Left forelimb (tissue), 1 donor: ENCODE measurements at regions not wholly inside any gene's neighbourhood (a gene's known extent, or its start where the extent isn't known, plus 50 kb on each side); places are given as distances from the start of the nearest gene placed in this dataset.
"Not testable (repeated sequence)": the region's sequence is repeated elsewhere in the genome, so short reads cannot be mapped to it uniquely, and the experiment has no call there.

Experiments used
- DNase-seq: peaks from one replicate; pipeline ENCODE4 v3.0.0-alpha.2; 2018; ENCODE audit warnings: low spot score

- DNase-seq: not testable (repeated sequence)
Observed at GRCh38 chr17:36695710-36696109, 94.3 kb downstream of the MRM1 start.

GRCh38 chr17:36696805-36697204 lies 95.4 kb downstream of the MRM1 start:
- DNase-seq: no peak

DNA sequence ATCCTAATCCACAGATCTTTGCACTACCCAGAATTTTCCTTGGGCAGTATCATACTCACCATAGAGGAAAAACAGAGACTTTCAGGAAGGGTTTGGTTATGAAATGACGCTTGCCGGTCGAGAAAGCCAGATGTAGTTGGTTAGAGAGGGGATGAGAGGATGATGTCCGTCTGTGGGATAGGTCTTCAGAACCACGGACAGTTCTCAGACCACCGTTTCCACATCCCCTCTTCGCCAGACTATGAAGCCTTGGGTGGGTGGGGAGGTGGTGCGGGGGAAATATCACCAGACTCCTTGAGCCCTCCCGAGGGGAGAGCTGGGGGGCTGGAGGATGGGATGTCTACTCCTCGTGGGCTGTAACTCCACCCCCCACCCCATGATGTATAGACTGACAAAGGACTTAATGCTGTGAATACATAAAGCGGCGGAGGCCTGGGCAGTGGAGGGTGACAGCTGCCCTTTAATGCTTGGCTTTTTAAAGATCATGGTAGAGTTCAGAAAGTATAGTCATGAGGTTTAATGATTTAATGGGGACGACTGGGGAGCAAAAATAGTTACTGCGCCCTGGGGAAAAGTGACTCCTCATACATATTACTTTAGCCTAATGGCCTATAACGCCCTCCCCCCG lies 96.6 kb downstream of the MRM1 start:
- no peak for DNase-seq

DNA sequence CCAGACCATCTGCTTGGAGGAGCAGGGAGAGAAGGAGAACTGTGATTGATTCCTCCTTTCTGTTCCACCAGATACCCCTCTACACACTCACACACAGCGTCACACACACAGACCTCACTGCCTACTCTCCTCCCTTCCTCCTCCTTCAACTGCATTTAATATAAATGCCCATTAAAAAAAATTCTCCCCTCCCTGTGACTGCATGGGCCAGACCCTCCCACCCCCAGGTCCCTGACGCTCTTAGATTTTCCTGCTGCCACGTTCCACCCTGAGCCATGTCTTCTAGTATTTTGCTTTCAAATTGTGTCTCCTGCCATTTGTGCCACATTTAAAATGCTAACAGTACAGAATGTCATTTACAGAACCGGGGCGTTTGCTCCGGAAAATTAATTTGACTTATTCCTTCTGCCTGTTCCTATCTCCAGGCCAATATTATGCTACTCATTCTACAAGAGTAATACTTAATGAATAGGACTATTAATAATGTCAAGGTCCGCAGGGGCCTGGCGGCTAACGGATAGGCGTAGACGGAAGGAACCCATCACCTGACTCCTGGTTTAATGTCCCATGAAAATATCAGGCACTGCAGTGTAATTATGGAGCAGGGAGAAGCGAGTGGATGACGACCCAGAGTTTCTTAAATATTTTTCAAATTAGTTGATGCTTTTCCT lies 100.2 kb downstream of the MRM1 start:
- DNase-seq: no peak

DNA sequence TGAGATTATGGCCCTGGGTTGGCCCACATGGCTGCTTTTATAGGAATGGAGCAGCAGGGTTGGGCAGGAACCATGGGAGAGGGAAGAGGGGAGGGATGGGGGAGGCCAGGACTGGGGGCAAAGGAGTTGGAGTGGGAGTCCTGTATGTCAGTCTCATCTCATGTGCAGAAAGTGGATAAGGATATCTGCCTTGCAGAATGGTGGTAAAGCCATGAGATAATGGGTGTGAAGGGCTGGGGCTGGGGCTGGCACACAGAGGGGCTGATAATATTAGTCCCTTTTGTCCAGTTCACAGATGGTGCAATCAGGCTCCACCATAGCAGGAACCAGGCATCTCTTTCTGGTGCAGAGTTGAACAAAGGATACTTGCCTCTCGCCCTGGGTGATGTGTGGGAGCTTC lies 101.3 kb downstream of the MRM1 start:
- no peak for DNase-seq

DNA sequence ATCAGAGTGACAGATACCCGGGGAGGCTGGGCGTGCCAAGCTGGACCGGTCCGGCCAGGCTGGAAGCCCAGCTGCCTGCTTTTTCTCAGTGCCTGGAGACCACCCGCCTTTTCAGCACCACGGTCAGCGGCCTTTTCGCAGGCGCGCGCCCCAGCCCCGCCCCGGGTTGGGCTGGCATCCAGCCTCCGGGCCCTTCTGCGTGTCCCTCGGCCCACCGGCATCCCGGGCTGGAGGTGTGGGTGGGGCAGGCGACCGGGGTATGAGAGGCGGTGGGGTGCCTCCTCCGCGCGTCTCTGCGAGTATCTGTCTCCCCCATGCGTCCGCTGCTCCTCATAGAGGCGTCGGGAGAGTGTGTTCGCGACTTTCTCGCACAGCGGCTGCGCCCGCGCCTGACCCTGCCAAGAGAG lies 102.5 kb downstream of the MRM1 start:
- DNase-seq: peak; percentile 81

DNA sequence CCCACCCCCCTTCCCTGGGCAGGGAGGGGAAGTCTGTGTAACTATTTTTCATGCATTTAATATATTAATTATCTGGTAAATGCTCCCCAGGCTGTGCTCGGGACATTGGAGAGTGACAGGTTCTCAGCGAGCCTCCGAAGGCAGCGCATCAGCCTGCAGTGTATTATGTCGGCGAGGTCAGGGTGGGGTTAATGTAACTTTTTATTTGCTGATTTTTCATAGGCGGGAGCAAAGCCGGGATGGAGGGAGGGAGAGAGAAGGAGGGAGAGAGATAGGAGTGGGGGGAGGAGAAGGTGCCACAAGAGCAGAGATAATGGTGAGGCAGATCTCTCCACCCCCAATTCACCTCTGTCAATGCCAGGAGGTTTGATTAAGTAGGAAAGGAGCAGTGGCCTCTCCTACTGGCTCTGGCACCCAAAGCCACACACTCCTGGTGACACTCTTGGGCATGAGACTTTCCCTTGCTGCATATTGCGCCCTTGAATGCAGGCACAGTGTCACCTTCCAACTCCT lies 104.0 kb downstream of the MRM1 start:
- no peak for DNase-seq

DNA sequence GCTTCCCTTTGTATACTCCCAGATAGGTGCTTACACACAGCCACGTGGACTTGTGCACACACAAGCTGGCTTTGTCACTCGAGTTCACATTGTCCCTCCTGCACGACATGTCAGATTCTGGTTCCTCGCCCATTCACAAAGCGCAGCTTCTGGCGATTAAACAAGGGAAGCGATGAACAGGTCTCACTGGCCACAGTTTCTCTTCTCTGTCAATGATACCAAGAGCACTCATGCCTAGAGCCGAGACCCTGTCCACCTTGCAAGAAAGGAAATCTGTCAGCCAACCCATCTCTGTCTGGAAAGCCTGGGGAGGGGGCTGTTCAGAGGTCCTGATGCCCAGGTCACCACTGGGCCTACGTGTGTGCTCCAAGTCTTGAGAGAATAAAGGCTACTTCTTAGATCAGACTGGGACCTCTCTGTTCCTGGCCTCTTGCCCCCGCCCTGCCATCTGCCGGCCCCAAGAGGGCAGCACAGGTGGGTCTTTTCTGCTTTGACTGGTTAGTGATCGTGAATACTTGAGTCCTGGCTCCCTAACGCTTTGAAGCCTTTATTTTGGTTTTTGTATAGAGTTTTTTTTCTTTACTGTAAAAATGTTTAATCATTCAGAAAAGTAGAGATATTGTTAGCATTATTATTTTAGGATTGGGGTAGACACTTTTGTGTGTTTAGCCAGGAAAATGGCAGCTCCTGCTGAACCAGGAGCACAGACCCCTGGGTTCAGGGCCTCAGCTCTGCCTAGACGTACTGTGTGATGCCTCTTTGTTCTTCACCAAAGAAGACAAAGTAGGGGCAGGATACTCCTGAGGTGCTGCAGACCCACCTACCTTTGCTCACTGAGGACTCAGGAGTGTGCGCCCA lies 104.7 kb downstream of the MRM1 start:
- DNase-seq: no peak

- no peak for DNase-seq
Observed at GRCh38 chr17:36707904-36708303, 106.5 kb downstream of the MRM1 start.

- DNase-seq: no peak
Observed at GRCh38 chr17:36714789-36715188, 113.4 kb downstream of the MRM1 start.

- DNase-seq: no peak
Observed at GRCh38 chr17:36715951-36716350, 114.6 kb downstream of the MRM1 start.

DNA sequence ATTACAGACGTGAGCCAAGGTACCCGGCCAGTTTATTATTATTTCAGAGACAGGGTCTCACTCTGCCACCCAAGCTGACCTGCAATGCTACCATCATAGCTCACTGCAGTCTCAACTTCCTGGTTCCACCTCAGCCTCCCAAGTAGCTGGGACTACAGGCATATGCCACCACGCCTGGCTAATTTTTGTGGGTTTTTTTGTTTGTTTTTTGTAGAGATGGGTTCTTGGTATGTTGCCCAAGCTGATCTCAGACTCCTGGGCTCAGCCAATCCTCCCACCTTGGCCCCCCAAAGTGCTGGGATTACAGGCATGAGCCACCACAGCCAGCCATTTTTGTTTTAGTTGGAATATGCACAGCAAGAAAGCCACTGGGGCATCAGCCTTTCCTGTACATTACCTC lies 115.7 kb downstream of the MRM1 start:
- DNase-seq: no peak

DNA sequence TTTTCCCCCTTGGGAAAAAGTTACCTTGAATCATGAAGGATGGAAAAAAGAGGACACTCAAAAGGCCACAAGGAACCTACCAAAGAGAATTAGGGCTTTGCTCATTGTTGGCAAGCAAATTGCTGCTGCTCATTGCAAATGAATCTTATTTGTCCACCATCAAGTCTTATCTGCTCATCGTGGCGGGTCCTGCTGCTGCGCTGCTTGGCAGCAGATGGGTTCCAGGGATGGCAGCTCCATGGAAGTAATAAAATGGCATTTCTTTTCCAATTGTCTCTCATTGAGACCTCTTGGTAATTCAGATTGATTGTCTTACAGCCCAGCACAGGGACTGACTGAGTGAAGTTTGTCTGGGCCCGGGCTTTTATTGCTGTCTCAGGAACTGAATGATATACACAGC lies 118.7 kb downstream of the MRM1 start:
- no peak for DNase-seq

GRCh38 chr17:36721560-36722120 lies 120.3 kb downstream of the MRM1 start:
- DNase-seq: no peak

DNA sequence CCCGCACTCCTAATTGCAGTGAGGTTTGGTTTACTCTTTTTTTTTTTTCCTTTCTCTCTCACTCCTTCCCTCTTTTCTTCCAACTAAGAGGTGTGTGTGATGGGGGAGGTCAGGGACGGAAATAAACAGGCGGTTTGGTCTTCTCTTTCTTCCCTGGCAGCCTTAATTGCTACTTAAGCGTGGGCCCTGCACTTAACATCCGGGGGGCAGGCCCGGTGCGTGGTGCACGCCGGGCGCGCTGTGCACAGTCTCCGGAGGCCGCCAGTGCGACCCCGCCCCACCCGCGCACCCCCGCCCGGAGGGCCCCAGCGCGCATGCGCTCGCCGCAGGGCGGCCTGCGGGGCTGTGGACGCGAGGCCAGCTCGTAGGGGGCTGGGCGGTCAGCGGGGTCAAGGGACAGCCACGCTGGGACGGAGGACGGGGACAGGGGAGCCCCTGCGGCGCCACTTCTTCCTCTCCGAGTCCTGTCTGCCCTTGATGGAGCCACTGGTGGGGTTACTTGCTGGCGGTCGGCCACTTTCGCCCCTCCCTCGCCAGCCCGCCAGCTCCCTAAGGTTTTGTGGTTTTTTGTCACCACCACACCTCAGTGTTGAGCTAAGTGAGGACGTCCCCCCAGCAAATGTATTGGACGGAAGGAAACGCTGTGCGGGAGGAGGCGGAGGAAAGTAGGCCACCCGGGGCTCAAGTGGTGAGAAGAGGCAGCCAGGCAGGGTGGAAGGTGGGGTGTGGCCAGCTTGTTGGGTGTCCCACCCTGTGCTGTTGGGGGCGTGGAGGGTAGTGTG lies 120.9 kb downstream of the MRM1 start:
- DNase-seq: no peak

GRCh38 chr17:36722903-36723263 lies 121.5 kb downstream of the MRM1 start:
- no peak for DNase-seq

- no peak for DNase-seq
Observed at GRCh38 chr17:36723459-36724025, 122.2 kb downstream of the MRM1 start.

GRCh38 chr17:36726199-36726598 lies 124.8 kb downstream of the MRM1 start:
- DNase-seq: no peak

GRCh38 chr17:36727052-36727451 lies 125.7 kb downstream of the MRM1 start:
- no peak for DNase-seq

- DNase-seq: no peak
Observed at GRCh38 chr17:36727577-36727976, 126.2 kb downstream of the MRM1 start.
